HL-60 (cell line): ENCODE measurements at regions not wholly inside any gene's neighbourhood (a gene's known extent, or its start where the extent isn't known, plus 50 kb on each side); places are given as distances from the start of the nearest gene placed in this dataset.

Experiments
- DNase-seq, 2 experiments: peaks; one replicate each; pipeline ENCODE4 v3.0.0-alpha.2; 2010 to 2020; ENCODE audit warnings: low read depth in 1 of 2, low spot score in 1 of 2
- H3K27ac ChIP-seq: fragments of 250-450 bp; sonication (Bioruptor Pico); replicated peaks from 2 replicates; pipeline ENCODE4 v1.5.1; 2020; ENCODE audit warnings: mild to moderate bottlenecking, moderate library complexity
- H3K27me3 ChIP-seq: fragments of 250-450 bp; sonication (Bioruptor Pico); 2 replicates; pipeline ENCODE4 v1.5.1; 2021; ENCODE audit warnings: mild to moderate bottlenecking, moderate library complexity; ENCODE audit not compliant: insufficient read depth, poor library complexity, severe bottlenecking
- H3K4me3 ChIP-seq: replicated peaks from 2 replicates; pipeline ENCODE4 v1.5.1; 2011; ENCODE audit warnings: mild to moderate bottlenecking, control low read depth, low read length; ENCODE audit not compliant: insufficient read depth
- CTCF ChIP-seq: IDR thresholded peaks from one replicate; pipeline ENCODE4 v1.5.1; 2011; ENCODE audit warnings: low read length, control low read depth, inconsistent platforms; ENCODE audit not compliant: insufficient read depth
- GABPA ChIP-seq: IDR thresholded peaks from 2 replicates; pipeline ENCODE4 v1.6.1; 2012; ENCODE audit warnings: low read depth
- POLR2AphosphoS5 ChIP-seq: IDR thresholded peaks from 2 replicates; pipeline ENCODE4 v1.6.1; 2012; ENCODE audit warnings: low read depth
- REST ChIP-seq: IDR thresholded peaks from 2 replicates; pipeline ENCODE4 v1.6.1; 2012; ENCODE audit warnings: low read depth; ENCODE audit not compliant: insufficient replicate concordance
- SPI1 ChIP-seq: IDR thresholded peaks from 2 replicates; pipeline ENCODE4 v1.6.1; 2012; ENCODE audit warnings: low read depth, mild to moderate bottlenecking, borderline replicate concordance

- no peak for DNase-seq
- no peak for TF ChIP-seq POLR2AphosphoS5
- TF ChIP-seq CTCF: no peak
- no peak for TF ChIP-seq SPI1
- no peak for TF ChIP-seq GABPA
- TF ChIP-seq REST: no peak
- H3K27me3 ChIP-seq: no peaks in the 10 kb centered on the region
Observed at GRCh38 chr2:182618672-182619079, 97.4 kb upstream of the DNAJC10 start.

GRCh38 chr2:182619276-182619675, 96.8 kb upstream of the DNAJC10 start:
- H3K27ac ChIP-seq: no peak overlapping the region
- TF ChIP-seq POLR2AphosphoS5: no peak
- no peak for TF ChIP-seq CTCF
- TF ChIP-seq GABPA: no peak
- no peak for TF ChIP-seq REST
- no peak for TF ChIP-seq SPI1
- no peak for DNase-seq

More at GRCh38 chr2:182618672-182619079, 97.4 kb upstream of the DNAJC10 start:
- Histone ChIP-seq H3K27ac (no peak overlapping the region), H3K4me3 (no peak overlapping the region)

GRCh38 chr2:182621191-182621590, 94.9 kb upstream of the DNAJC10 start:
- Histone ChIP-seq H3K4me3 (no peak overlapping the region), H3K27ac (no peak overlapping the region), H3K27me3 (no peaks in the 10 kb centered on the region)
- DNase-seq: no peak
- TF ChIP-seq POLR2AphosphoS5 (no peak), GABPA (no peak), CTCF (no peak), SPI1 (no peak), REST (no peak)

More at GRCh38 chr2:182619276-182619675, 96.8 kb upstream of the DNAJC10 start:
- Histone ChIP-seq H3K27me3 (no peaks in the 10 kb centered on the region), H3K4me3 (no peak overlapping the region)
